ENCODE measurements at regions not wholly inside any gene's neighbourhood (a gene's known extent, or its start where the extent isn't known, plus 50 kb on each side); places are given as distances from the start of the nearest gene placed in this dataset.

- Histone ChIP-seq H3K27me3 (no peaks in the 10 kb centered on the region), H3K4me1 (no peaks in the 10 kb centered on the region; a peak in 2 of 20 replicates), H3K27ac (no peak overlapping the region), H3K9me3 (replicated peaks in 1 of 11) (peaks cover 0 to 2% (median 0%) of the 10 kb centered on the region in 11 experiments; a peak in 2 of 22 replicates), H4K20me1 (no peaks in the 10 kb centered on the region), H3K4me3 (no peak overlapping the region), H3K4me2 (no peak overlapping the region), H3K9ac (no peak overlapping the region), H3K36me3 (no peaks in the 10 kb centered on the region)
- no peak for TF ChIP-seq Cebpa-rat (IDR thresholded peaks at IDR 0.05)
These were observed 156.9 kb upstream of the DCC start for GRCh38 chr18:52183107-52183506.

- H4K20me1 ChIP-seq = no peaks in the 10 kb centered on the region
- H3K27me3 ChIP-seq = no peaks in the 10 kb centered on the region
- H3K9me3 ChIP-seq (replicated peaks in 1 of 11) = peaks cover 0 to 4% (median 0%) of the 10 kb centered on the region in 11 experiments; a peak in 1 of 22 replicates
- TF ChIP-seq Cebpa-rat (IDR thresholded peaks at IDR 0.05) = no peak
- no peak overlapping the region for H3K4me3 ChIP-seq
- H3K27ac ChIP-seq = no peak overlapping the region
- no peaks in the 10 kb centered on the region for H3K36me3 ChIP-seq
- H3K9ac ChIP-seq = no peak overlapping the region
- H3K4me1 ChIP-seq = peaks cover 0 to 35% (median 20%) of the 10 kb centered on the region in 10 experiments; a peak in 12 of 20 replicates
- peak overlapping the region in 9 of 11 experiments; percentile 3 to 71 (median 63); a peak in 15 of 22 replicates for H3K4me2 ChIP-seq
These were observed 149.8 kb upstream of the DCC start for GRCh38 chr18:52190195-52190594.

GRCh38 chr18:52190631-52191030, 149.4 kb upstream of the DCC start:
- Histone ChIP-seq H3K4me3 (no peak overlapping the region), H4K20me1 (no peaks in the 10 kb centered on the region), H3K4me2 (peak overlapping the region in 9 of 11 experiments; percentile 3 to 71 (median 63); a peak in 15 of 22 replicates), H3K27ac (no peak overlapping the region), H3K9me3 (replicated peaks in 1 of 11) (peaks cover 0 to 4% (median 0%) of the 10 kb centered on the region in 11 experiments; a peak in 1 of 22 replicates), H3K9ac (no peak overlapping the region), H3K27me3 (no peaks in the 10 kb centered on the region), H3K4me1 (peaks cover 0 to 35% (median 20%) of the 10 kb centered on the region in 10 experiments; a peak in 12 of 20 replicates), H3K36me3 (no peaks in the 10 kb centered on the region)
- no peak for TF ChIP-seq Cebpa-rat (IDR thresholded peaks at IDR 0.05)

- Histone ChIP-seq H3K9me3 (replicated peaks in 1 of 11) (no peaks in the 10 kb centered on the region; a peak in 1 of 22 replicates), H3K27me3 (no peaks in the 10 kb centered on the region), H4K20me1 (no peaks in the 10 kb centered on the region), H3K36me3 (no peaks in the 10 kb centered on the region), H3K27ac (no peak overlapping the region), H3K4me3 (no peak overlapping the region), H3K4me2 (no peak overlapping the region), H3K9ac (no peak overlapping the region), H3K4me1 (no peaks in the 10 kb centered on the region)
- TF ChIP-seq Cebpa-rat (IDR thresholded peaks at IDR 0.05) = no peak
These were observed 139.6 kb upstream of the DCC start for GRCh38 chr18:52200406-52200805.

GRCh38 chr18:52200921-52201663, 138.9 kb upstream of the DCC start:
- no peaks in the 10 kb centered on the region for H3K4me1 ChIP-seq
- no peaks in the 10 kb centered on the region for H3K27me3 ChIP-seq
- H3K9me3 ChIP-seq (replicated peaks in 1 of 11) = no peaks in the 10 kb centered on the region; a peak in 1 of 22 replicates
- H3K9ac ChIP-seq = no peak overlapping the region
- H4K20me1 ChIP-seq = no peaks in the 10 kb centered on the region
- no peaks in the 10 kb centered on the region for H3K36me3 ChIP-seq
- no peak overlapping the region for H3K27ac ChIP-seq
- H3K4me3 ChIP-seq = no peak overlapping the region
- no peak for TF ChIP-seq Cebpa-rat (IDR thresholded peaks at IDR 0.05)
- no peak overlapping the region for H3K4me2 ChIP-seq

GRCh38 chr18:52208646-52209045, 131.4 kb upstream of the DCC start:
- no peaks in the 10 kb centered on the region for H3K4me1 ChIP-seq

GRCh38 chr18:52216109-52216508, 123.9 kb upstream of the DCC start:
- Histone ChIP-seq H3K27me3 (no peaks in the 10 kb centered on the region), H3K4me3 (no peak overlapping the region), H3K27ac (no peak overlapping the region), H3K9ac (no peak overlapping the region), H4K20me1 (no peaks in the 10 kb centered on the region), H3K9me3 (replicated peaks in 1 of 11) (0 out of 22 replicates have a peak, but pooled peaks cover 0 to 4% (median 0%) of the 10 kb centered on the region in 11 experiments), H3K4me1 (peaks cover 0 to 8% (median 1%) of the 10 kb centered on the region in 10 experiments; a peak in 6 of 20 replicates), H3K4me2 (no peak overlapping the region), H3K36me3 (no peaks in the 10 kb centered on the region)
- TF ChIP-seq Cebpa-rat (IDR thresholded peaks at IDR 0.05) = no peak

More at GRCh38 chr18:52208646-52209045, 131.4 kb upstream of the DCC start:
- no peak overlapping the region for H3K27ac ChIP-seq
- no peaks in the 10 kb centered on the region for H3K27me3 ChIP-seq
- H3K9ac ChIP-seq = no peak overlapping the region
- TF ChIP-seq Cebpa-rat (IDR thresholded peaks at IDR 0.05) = no peak
- 0 out of 22 replicates have a peak, but pooled peaks cover 0 to 4% (median 0%) of the 10 kb centered on the region in 11 experiments for H3K9me3 ChIP-seq (replicated peaks in 1 of 11)
- no peak overlapping the region for H3K4me2 ChIP-seq
- no peaks in the 10 kb centered on the region for H4K20me1 ChIP-seq
- no peaks in the 10 kb centered on the region for H3K36me3 ChIP-seq
- no peak overlapping the region for H3K4me3 ChIP-seq

GRCh38 chr18:52216666-52217065, 123.3 kb upstream of the DCC start:
- Histone ChIP-seq H3K9ac (no peak overlapping the region), H3K36me3 (no peaks in the 10 kb centered on the region), H3K4me2 (no peak overlapping the region), H4K20me1 (no peaks in the 10 kb centered on the region), H3K4me3 (no peak overlapping the region), H3K4me1 (peaks cover 0 to 8% (median 1%) of the 10 kb centered on the region in 10 experiments; a peak in 6 of 20 replicates), H3K27me3 (no peaks in the 10 kb centered on the region), H3K27ac (no peak overlapping the region), H3K9me3 (replicated peaks in 1 of 11) (0 out of 22 replicates have a peak, but pooled peaks cover 0 to 4% (median 0%) of the 10 kb centered on the region in 11 experiments)
- no peak for TF ChIP-seq Cebpa-rat (IDR thresholded peaks at IDR 0.05)

GRCh38 chr18:52219102-52219501, 120.9 kb upstream of the DCC start:
- Histone ChIP-seq H3K27me3 (no peaks in the 10 kb centered on the region), H3K27ac (no peak overlapping the region), H3K9ac (no peak overlapping the region), H3K36me3 (no peaks in the 10 kb centered on the region), H3K4me1 (peaks cover 0 to 9% (median 2%) of the 10 kb centered on the region in 10 experiments; a peak in 7 of 20 replicates), H3K4me3 (no peak overlapping the region), H3K9me3 (replicated peaks in 1 of 11) (no peaks in the 10 kb centered on the region), H4K20me1 (no peaks in the 10 kb centered on the region), H3K4me2 (no peak overlapping the region)
- TF ChIP-seq Cebpa-rat (IDR thresholded peaks at IDR 0.05) = no peak
